ENCODE measurements at regions not wholly inside any gene's neighbourhood (a gene's known extent, or its start where the extent isn't known, plus 50 kb on each side); places are given as distances from the start of the nearest gene placed in this dataset.

GRCh38 chr16:9351440-9351839 lies 260.0 kb downstream of the HAPSTR1 start:
- no peak overlapping the region for H3K4me3 ChIP-seq (replicated peaks in 1 of 3; ENCODE audit: insufficient read depth in 1 of 3, low read depth in 1 of 3, low read length in 3 of 3)
- no peak overlapping the region for H3K9ac ChIP-seq (replicated peaks; ENCODE audit: extremely low read depth, insufficient read depth, low read length)
- no TSS peak for BruUV-seq (replicated peaks)
- intact Hi-C loops (cut with micrococcal nuclease) (no loop called here), dilution Hi-C loops (cut with MboI; ENCODE audit: extremely low pct_ligation_motif_present, low sequenced_read_pairs) (no loop called here)
- ChIA-PET CTCF (no interaction called here), POLR2A (no interaction called here)
- H3K79me2 ChIP-seq (ENCODE audit: control insufficient read depth, insufficient read depth, low read length), result no peaks in the 10 kb centered on the region
- H4K20me1 ChIP-seq (replicated peaks; ENCODE audit: control insufficient read depth, extremely low read depth, insufficient read depth, low read length), result no peaks in the 10 kb centered on the region
- TF ChIP-seq JUN (IDR thresholded peaks at IDR 0.05; ENCODE audit: borderline replicate concordance, insufficient read depth, insufficient read length, low read depth), result no peak
- no peak for TF ChIP-seq CTCF (IDR thresholded peaks at IDR 0.05; ENCODE audit: extremely low read depth in 1 of 2, insufficient read depth in 1 of 2, low read depth in 1 of 2, low read length in 2 of 2)
- no peak for TF ChIP-seq MYC (IDR thresholded peaks at IDR 0.05; ENCODE audit: low read depth, low read length)
- no peak for TF ChIP-seq POLR2AphosphoS5 (IDR thresholded peaks at IDR 0.05; ENCODE audit: insufficient read depth, low read depth, low read length)
- no peak for TF ChIP-seq GATA2 (IDR thresholded peaks at IDR 0.05; ENCODE audit: insufficient read depth, insufficient read length, low read depth, low read length)
- no peak for TF ChIP-seq MAX (IDR thresholded peaks at IDR 0.05; ENCODE audit: insufficient read depth, insufficient read length)
- TF ChIP-seq EZH2 (IDR thresholded peaks at IDR 0.05; ENCODE audit: borderline replicate concordance, low read depth, low read length, severe bottlenecking), result no peak
- TF ChIP-seq POLR2A (IDR thresholded peaks at IDR 0.05; ENCODE audit: low read depth, low read length), result no peak
- TF ChIP-seq FOS (IDR thresholded peaks at IDR 0.05; ENCODE audit: borderline replicate concordance, insufficient read depth, low read length), result no peak
- FAIRE-seq (no peak), DNase-seq (ENCODE audit: low read depth, low spot score) (no peak)
- H3K27ac ChIP-seq (ENCODE audit: insufficient read depth, low read depth, low read length), result no peak overlapping the region
- no peaks in the 10 kb centered on the region for H3K36me3 ChIP-seq (ENCODE audit: control insufficient read depth in 2 of 2, extremely low read depth in 1 of 2, insufficient read depth in 2 of 2, low read length in 2 of 2)
- H3K9me1 ChIP-seq (replicated peaks; ENCODE audit: control insufficient read depth, extremely low read depth, insufficient read depth, low read length), result no peaks in the 10 kb centered on the region
- H3K4me1 ChIP-seq (ENCODE audit: control insufficient read depth, extremely low read depth, insufficient read depth, low read length), result no peaks in the 10 kb centered on the region
- no peaks in the 10 kb centered on the region for H3K27me3 ChIP-seq (ENCODE audit: control insufficient read depth in 2 of 2, insufficient read depth in 2 of 2, low read length in 2 of 2)
- H3K9me3 ChIP-seq (replicated peaks; ENCODE audit: control insufficient read depth, insufficient read depth, low read length), result no peaks in the 10 kb centered on the region
- H3K4me2 ChIP-seq (ENCODE audit: insufficient read depth, low read length), result no peak overlapping the region
- no peak overlapping the region for H2AFZ ChIP-seq (ENCODE audit: low read depth, low read length)
